ENCODE measurements at regions not wholly inside any gene's neighbourhood (a gene's known extent, or its start where the extent isn't known, plus 50 kb on each side); places are given as distances from the start of the nearest gene placed in this dataset.

- DNase-seq = no peak
These were observed 195.8 kb downstream of the FOXO1 start for GRCh38 chr13:40470660-40471059.

- DNase-seq = no peak
These were observed 195.4 kb downstream of the FOXO1 start for GRCh38 chr13:40471076-40471475.

GRCh38 chr13:40471911-40472310 lies 194.5 kb downstream of the FOXO1 start:
- no peak for DNase-seq

- DNase-seq = no peak
These were observed 193.8 kb downstream of the FOXO1 start for GRCh38 chr13:40472427-40473220.

- DNase-seq = no peak
These were observed 190.8 kb downstream of the FOXO1 start for GRCh38 chr13:40475617-40476016.

- no peak for DNase-seq
These were observed 190.1 kb downstream of the FOXO1 start for GRCh38 chr13:40476175-40476958.

GRCh38 chr13:40477623-40478608 lies 188.5 kb downstream of the FOXO1 start:
- DNase-seq = no peak

GRCh38 chr13:40478775-40479174 lies 187.7 kb downstream of the FOXO1 start:
- DNase-seq = no peak

- no peak for DNase-seq
These were observed 187.1 kb downstream of the FOXO1 start for GRCh38 chr13:40479196-40479845.

- DNase-seq = no peak
These were observed 186.2 kb downstream of the FOXO1 start for GRCh38 chr13:40480012-40480914.

- no peak for DNase-seq
These were observed 185.4 kb downstream of the FOXO1 start for GRCh38 chr13:40480915-40481516.

GRCh38 chr13:40483601-40484000 lies 182.8 kb downstream of the FOXO1 start:
- no peak for DNase-seq

GRCh38 chr13:40484101-40484800 lies 182.2 kb downstream of the FOXO1 start:
- DNase-seq = no peak

- DNase-seq = no peak
These were observed 181.5 kb downstream of the FOXO1 start for GRCh38 chr13:40484974-40485373.

GRCh38 chr13:40485611-40486517 lies 180.6 kb downstream of the FOXO1 start:
- no peak for DNase-seq

- DNase-seq = no peak
These were observed 179.8 kb downstream of the FOXO1 start for GRCh38 chr13:40486518-40487163.

GRCh38 chr13:40488869-40489391 lies 177.5 kb downstream of the FOXO1 start:
- DNase-seq = no peak

- DNase-seq = no peak
These were observed 176.2 kb downstream of the FOXO1 start for GRCh38 chr13:40490086-40490758.
